ENCODE measurements at regions not wholly inside any gene's neighbourhood (a gene's known extent, or its start where the extent isn't known, plus 50 kb on each side); places are given as distances from the start of the nearest gene placed in this dataset.

GRCh38 chr18:22858121-22858520, 75.0 kb upstream of the RBBP8 start:
- no peak for TF ChIP-seq CTCF (IDR thresholded peaks at IDR 0.05; ENCODE audit: insufficient read depth, low read length, missing control alignments)

GRCh38 chr18:22860807-22861206, 72.3 kb upstream of the RBBP8 start:
- no peak overlapping the region for H3K4me3 ChIP-seq (ENCODE audit: low read depth, low read length)
- ChIA-PET CTCF (no interaction called here), POLR2A (no interaction called here)
- no peak for DNase-seq (ENCODE audit: low read depth, low spot score)
- no peak for TF ChIP-seq CTCF (IDR thresholded peaks at IDR 0.05; ENCODE audit: insufficient read depth, low read length, missing control alignments)

More at GRCh38 chr18:22858121-22858520, 75.0 kb upstream of the RBBP8 start:
- CTCF ChIA-PET, result interaction anchor here (1.3 kb wide), 1 partner anchor 125 kb away, joined by 3 read pairs; no protein-coding TSS in a partner anchor
- POLR2A ChIA-PET, result no interaction called here
- DNase-seq (ENCODE audit: low read depth, low spot score), result no peak
- H3K4me3 ChIP-seq (ENCODE audit: low read depth, low read length), result no peak overlapping the region

- no peak overlapping the region for H3K4me3 ChIP-seq (ENCODE audit: low read depth, low read length)
- CTCF ChIA-PET, result no interaction called here
- TF ChIP-seq CTCF (IDR thresholded peaks at IDR 0.05; ENCODE audit: insufficient read depth, low read length, missing control alignments), result no peak
- POLR2A ChIA-PET, result no interaction called here
- no peak for DNase-seq (ENCODE audit: low read depth, low spot score)
Measured at GRCh38 chr18:22865354-22866116, 67.6 kb upstream of the RBBP8 start.

- H3K4me3 ChIP-seq (ENCODE audit: low read depth, low read length), result no peak overlapping the region
- ChIA-PET POLR2A (no interaction called here), CTCF (no interaction called here)
- DNase-seq (ENCODE audit: low read depth, low spot score), result no peak
- TF ChIP-seq CTCF (IDR thresholded peaks at IDR 0.05; ENCODE audit: insufficient read depth, low read length, missing control alignments), result no peak
Measured at GRCh38 chr18:22868831-22869230, 64.3 kb upstream of the RBBP8 start.

- POLR2A ChIA-PET, result no interaction called here
- CTCF ChIA-PET, result interaction anchor here (1.4 kb wide), 1 partner anchor 10 kb away, joined by 4 read pairs; no protein-coding TSS in a partner anchor
- no peak for TF ChIP-seq CTCF (IDR thresholded peaks at IDR 0.05; ENCODE audit: insufficient read depth, low read length, missing control alignments)
- DNase-seq (ENCODE audit: low read depth, low spot score), result no peak
- no peak overlapping the region for H3K4me3 ChIP-seq (ENCODE audit: low read depth, low read length)
Measured at GRCh38 chr18:22871809-22872525, 61.2 kb upstream of the RBBP8 start.

- no peak overlapping the region for H3K4me3 ChIP-seq (ENCODE audit: low read depth, low read length)
- DNase-seq (ENCODE audit: low read depth, low spot score), result no peak
- ChIA-PET POLR2A (no interaction called here), CTCF (no interaction called here)
- no peak for TF ChIP-seq CTCF (IDR thresholded peaks at IDR 0.05; ENCODE audit: insufficient read depth, low read length, missing control alignments)
Measured at GRCh38 chr18:22872900-22873537, 60.1 kb upstream of the RBBP8 start.
